HCT116 (cell line): ENCODE measurements at regions not wholly inside any gene's neighbourhood (a gene's known extent, or its start where the extent isn't known, plus 50 kb on each side); places are given as distances from the start of the nearest gene placed in this dataset.
A peak's percentile ranks its signal among the peaks of the same experiment; 100 is the strongest.

Experiments
- ATAC-seq: fragments of 200-7000 bp; cut with Tn5 transposase; 2 replicates; pipeline ENCODE4 v1.9.1; 2020; ENCODE audit warnings: mild to moderate bottlenecking, moderate library complexity
- BruUV-seq: library from RNA; stranded (reverse); fragments of 400-500 nt; replicated peaks from 2 replicates; lab custom pipeline; 2021; lab: Mats Ljungman, UMichigan
- CTCF ChIA-PET: fragments of 300-600 bp; sonication (Branson Sonifier 250); formaldehyde crosslinking; loops from one replicate; lab custom pipeline; 2021; ENCODE audit warnings: antibody characterized with exemption; lab: Charles Lee
- POLR2A ChIA-PET: fragments of 300-600, 350-600 bp; sonication (Branson Sonifier 250); formaldehyde crosslinking; loops from one replicate; lab custom pipeline; 2021; ENCODE audit warnings: antibody characterized with exemption; lab: Charles Lee
- RAD21 ChIA-PET, 2 experiments: fragments of 300-600 bp; sonication (Branson Sonifier 250); formaldehyde crosslinking; loops; one replicate each; lab custom pipeline; 2023; ENCODE audit warnings: low total read pairs in 2 of 2; ENCODE audit not compliant: uncharacterized antibody in 2 of 2, unreplicated experiment in 2 of 2, low non-redundant PET in 1 of 2; lab: Charles Lee
- DNase-seq: peaks from one replicate; pipeline ENCODE4 v3.0.0-alpha.2; 2010; ENCODE audit warnings: low read depth, low spot score
- H2AFZ ChIP-seq: fragments of 200-600 bp; shearing (Covaris generic), sonication (generic); 2 replicates; pipeline ENCODE4 v1.6.1; 2017; ENCODE audit warnings: low read depth, mixed run types, mixed read lengths, antibody characterized with exemption, low read length; ENCODE audit not compliant: poor library complexity, severe bottlenecking
- H3K27ac ChIP-seq: 2 replicates; pipeline ENCODE4 v1.5.1; 2012; ENCODE audit warnings: low read depth, low read length
- H3K27me3 ChIP-seq: fragments of 200-600 bp; sonication (generic); 2 replicates; pipeline ENCODE4 v1.6.1; 2016; ENCODE audit warnings: mixed run types, low read length, mixed read lengths; ENCODE audit not compliant: insufficient read depth
- H3K36me3 ChIP-seq, 2 experiments: fragments of 200-500 bp in 1 of 2; fragments of 200-600 bp in 1 of 2; sonication (Bioruptor generic) in 1 of 2; sonication (generic) in 1 of 2; 2 replicates each; pipeline versions ENCODE4 v1.5.1 to v1.6.1; 2014 to 2016; ENCODE audit warnings: low read length in 2 of 2, inconsistent platforms in 1 of 2, mixed read lengths in 1 of 2, mixed run types in 1 of 2; ENCODE audit not compliant: insufficient read depth in 2 of 2, control insufficient read depth in 1 of 2
- H3K4me1 ChIP-seq, 2 experiments: fragments of 200-600 bp in 1 of 2; sonication (generic) in 1 of 2; 2 replicates each; pipeline versions ENCODE4 v1.5.1 to v1.6.1; 2012 to 2017; ENCODE audit warnings: low read length in 2 of 2, inconsistent platforms in 1 of 2, mild to moderate bottlenecking in 1 of 2, mixed read lengths in 1 of 2, mixed run types in 1 of 2, moderate library complexity in 1 of 2; ENCODE audit not compliant: insufficient read depth in 2 of 2, control insufficient read depth in 1 of 2
- H3K4me2 ChIP-seq: fragments of 200-600 bp; sonication (generic); 2 replicates; pipeline ENCODE4 v1.6.1; 2017; ENCODE audit warnings: mixed run types, low read length, mixed read lengths
- H3K4me3 ChIP-seq, 2 experiments: fragments of 200-600 bp in 1 of 2; sonication (generic) in 1 of 2; replicated peaks in 1 of 2; 2 replicates each; pipeline ENCODE4 v1.5.1; 2011 to 2016; ENCODE audit warnings: low read length in 2 of 2, control low read depth in 1 of 2, low read depth in 1 of 2, mild to moderate bottlenecking in 1 of 2, mixed read lengths in 1 of 2, mixed run types in 1 of 2
- H3K79me2 ChIP-seq: fragments of 200-600 bp; sonication (generic); 2 replicates; pipeline ENCODE4 v1.6.1; 2017; ENCODE audit warnings: mild to moderate bottlenecking, mixed run types, low read length, moderate library complexity, mixed read lengths; ENCODE audit not compliant: insufficient read depth
- H3K9ac ChIP-seq: fragments of 200-600 bp; sonication (generic); 2 replicates; pipeline ENCODE4 v1.6.1; 2016; ENCODE audit warnings: low read length, mixed read lengths
- H3K9me2 ChIP-seq: fragments of 200-600 bp; sonication (generic), shearing (Covaris generic); 2 replicates; pipeline ENCODE4 v1.6.1; 2017; ENCODE audit warnings: mixed run types, mild to moderate bottlenecking, moderate library complexity; ENCODE audit not compliant: insufficient read depth
- H3K9me3 ChIP-seq, 2 experiments: fragments of 200-500 bp in 1 of 2; fragments of 200-600 bp in 1 of 2; sonication (Bioruptor generic) in 1 of 2; sonication (generic) in 1 of 2; 2 replicates each; pipeline ENCODE4 v1.6.1; 2014 to 2017; ENCODE audit warnings: low read length in 2 of 2, mixed read lengths in 2 of 2, inconsistent platforms in 1 of 2, low read depth in 1 of 2, mild to moderate bottlenecking in 1 of 2, mixed run types in 1 of 2, moderate library complexity in 1 of 2; ENCODE audit not compliant: control insufficient read depth in 1 of 2, insufficient read depth in 1 of 2
- H4K20me1 ChIP-seq: fragments of 200-600 bp; sonication (generic), shearing (Covaris generic); 2 replicates; pipeline ENCODE4 v1.6.1; 2017; ENCODE audit warnings: mixed run types, mild to moderate bottlenecking, moderate library complexity; ENCODE audit not compliant: insufficient read depth
- ATF3 ChIP-seq: IDR thresholded peaks from 2 replicates; pipeline ENCODE4 v1.6.1; 2012
- CBX3 ChIP-seq: IDR thresholded peaks from 2 replicates; pipeline ENCODE4 v1.6.1; 2012; ENCODE audit warnings: low read depth
- EZH2 ChIP-seq: fragments of 200-600 bp; sonication (generic); IDR thresholded peaks from 2 replicates; pipeline ENCODE4 v1.6.1; 2017; ENCODE audit warnings: antibody characterized with exemption, mixed run types
- EZH2phosphoT487 ChIP-seq: fragments of 200-600 bp; IDR thresholded peaks from 2 replicates; pipeline ENCODE4 v1.6.1; 2018; ENCODE audit warnings: antibody characterized with exemption, borderline replicate concordance
- FOSL1 ChIP-seq: IDR thresholded peaks from 2 replicates; pipeline ENCODE4 v1.6.1; 2012; ENCODE audit warnings: low read depth
- MAX ChIP-seq: IDR thresholded peaks from 2 replicates; pipeline ENCODE4 v1.6.1; 2012
- POLR2A ChIP-seq: IDR thresholded peaks from 2 replicates; pipeline ENCODE4 v1.7.0; 2011; ENCODE audit warnings: borderline replicate concordance; ENCODE audit not compliant: insufficient read depth, insufficient read length; ENCODE audit errors: extremely low read depth
- POLR2AphosphoS5 ChIP-seq: IDR thresholded peaks from 2 replicates; pipeline ENCODE4 v1.6.1; 2011; ENCODE audit warnings: mild to moderate bottlenecking, low read depth, low read length, moderate library complexity
- SRF ChIP-seq: IDR thresholded peaks from 2 replicates; pipeline ENCODE4 v1.6.1; 2012; ENCODE audit warnings: low read depth
- TCF7L2 ChIP-seq: IDR thresholded peaks from 2 replicates; pipeline ENCODE4 v1.7.0; 2011; ENCODE audit warnings: borderline replicate concordance, inconsistent platforms; ENCODE audit not compliant: insufficient read depth, insufficient read length; ENCODE audit errors: extremely low read depth
- YY1 ChIP-seq: IDR thresholded peaks from 2 replicates; pipeline ENCODE4 v1.6.1; 2011; ENCODE audit warnings: low read length, low read depth, moderate library complexity, mild to moderate bottlenecking; ENCODE audit not compliant: insufficient replicate concordance; ENCODE audit errors: extremely low read depth
- ZNF274 ChIP-seq: fragments of 200-500 bp; sonication (Bioruptor generic); IDR thresholded peaks from 2 replicates; pipeline ENCODE4 v1.6.1; 2014; ENCODE audit warnings: mild to moderate bottlenecking, low read depth, low read length, inconsistent platforms
- intact Hi-C: fragments of 100-400 bp; cut with micrococcal nuclease; formaldehyde crosslinking; loops from 2 replicates; pipeline ENCODE4 v1.10.0; 2022
- TF ChIP-seq, protein P1 (sequence below), 3 experiments: fragments of 200-600 bp in 1 of 3; sonication (generic) in 1 of 3; IDR thresholded peaks in 2 of 3; conservative IDR thresholded peaks in 1 of 3; 2 replicates each; pipeline ENCODE4 v1.5.1; 2012 to 2017; ENCODE audit warnings: low read depth in 2 of 3, low read length in 2 of 3, antibody characterized with exemption in 1 of 3, borderline replicate concordance in 1 of 3, control low read depth in 1 of 3, mild to moderate bottlenecking in 1 of 3, mixed read lengths in 1 of 3, mixed run types in 1 of 3, moderate library complexity in 1 of 3; ENCODE audit not compliant: insufficient read depth in 1 of 3

DNA sequence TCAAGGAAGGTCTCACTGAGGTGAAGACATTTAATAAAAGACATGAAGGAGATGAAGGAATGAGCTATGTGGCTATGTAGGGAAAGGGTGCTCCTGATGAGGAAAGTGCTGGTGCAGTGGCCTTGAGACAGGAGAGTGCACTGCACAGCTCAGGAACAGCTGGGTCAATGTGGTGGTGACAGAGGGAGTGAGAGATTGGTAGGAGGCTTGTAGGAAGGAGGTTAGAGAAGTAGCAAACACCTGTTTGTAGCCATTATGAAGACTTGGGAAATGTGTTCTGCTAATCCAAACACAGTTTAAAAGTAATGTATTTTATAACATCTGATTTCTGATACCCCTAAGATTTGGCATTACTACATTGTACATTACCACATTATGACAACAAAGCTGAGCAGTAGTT, 115.1 kb upstream of the MTAP start:
- peaks cover 87 to 100% of the 10 kb centered on the region in 2 experiments for H3K4me1 ChIP-seq
- intact Hi-C loops, result no loop called here
- peaks cover 93% of the 10 kb centered on the region for H3K79me2 ChIP-seq
- TF ChIP-seq POLR2AphosphoS5, result peak; percentile 28; the same call in 1 of the 2 replicates
- TF ChIP-seq TCF7L2, result no peak
- TF ChIP-seq, all 23 proteins: peak for 1
- DNase-seq (no peak), ATAC-seq (no peak)
- Histone ChIP-seq H3K4me3 (no peak overlapping the region), H4K20me1 (no peaks in the 10 kb centered on the region), H3K9ac (peak overlapping the region; percentile 71), H2AFZ (no peak overlapping the region), H3K27ac (peak overlapping the region; percentile 99), H3K27me3 (no peaks in the 10 kb centered on the region), H3K36me3 (no peaks in the 10 kb centered on the region), H3K4me2 (peak overlapping the region; percentile 54; the same call in 1 of the 2 replicates), H3K9me3 (no peaks in the 10 kb centered on the region), H3K9me2 (no peaks in the 10 kb centered on the region)
- ChIA-PET POLR2A (interaction anchor here (0.9 to 11.4 kb wide), 11 partner anchors 10 to 128 kb away, joined by 3 to 154 read pairs (median 5); no protein-coding TSS in a partner anchor), RAD21 (no interaction called here), CTCF (no interaction called here)
- BruUV-seq, result no TSS peak

DNA sequence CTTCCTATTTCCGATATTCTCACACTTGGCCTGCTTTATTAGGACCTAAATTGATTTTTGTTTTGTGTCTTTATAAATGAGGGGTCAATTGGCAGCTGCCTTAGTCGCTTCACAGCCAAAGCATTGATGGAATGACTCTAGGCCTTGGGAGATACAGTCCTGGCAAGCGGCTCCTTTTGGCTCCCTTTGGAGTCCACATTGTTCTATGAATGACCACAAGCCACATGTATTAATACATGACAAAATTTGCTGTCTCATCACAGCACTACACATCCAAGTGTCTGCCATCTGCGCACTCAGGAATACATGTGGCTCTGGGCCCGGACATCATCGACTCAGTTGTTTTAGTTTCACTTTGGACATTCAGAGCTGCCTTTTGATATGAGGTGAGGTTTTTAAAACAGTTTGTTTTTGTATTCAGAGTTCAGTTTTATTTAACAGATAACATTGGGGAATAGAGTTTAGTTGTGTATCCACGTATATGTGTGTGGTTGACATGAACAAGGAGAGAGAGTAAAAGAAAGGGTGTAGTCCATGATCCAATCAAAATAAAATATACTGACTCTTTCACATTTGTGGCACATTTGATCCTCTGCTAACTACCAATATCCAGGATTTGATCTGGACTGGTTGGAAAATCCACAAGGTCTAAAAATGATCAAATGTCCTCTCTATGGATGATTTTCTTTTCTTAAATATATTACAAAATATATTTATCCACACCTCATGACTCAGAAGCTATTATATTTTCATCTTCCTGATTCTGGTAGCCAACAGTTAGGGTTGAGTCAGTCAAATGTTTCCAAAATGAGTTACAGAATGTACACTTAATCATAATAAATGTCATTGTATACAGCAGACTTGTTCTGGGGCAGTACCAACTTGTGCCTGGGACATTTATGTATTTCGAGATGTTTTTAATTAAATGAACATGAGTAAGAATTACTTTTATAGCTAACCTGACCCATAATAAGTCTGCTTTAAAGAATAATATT, 114.0 kb upstream of the MTAP start:
- ATAC-seq (no peak), DNase-seq (no peak)
- no peak overlapping the region for H2AFZ ChIP-seq
- peak overlapping the region in 1 of 2 experiments; percentile 11; a peak in 1 of 4 replicates for H3K4me3 ChIP-seq
- CTCF ChIA-PET, result interaction anchor here (1.8 kb wide), 1 partner anchor 100 kb away, joined by 5 read pairs; no protein-coding TSS in a partner anchor
- no peaks in the 10 kb centered on the region for H3K9me2 ChIP-seq
- peak overlapping the region; percentile 71 for H3K9ac ChIP-seq
- H3K4me1 ChIP-seq, result peaks cover 85 to 100% of the 10 kb centered on the region in 2 experiments
- POLR2A ChIA-PET, result interaction anchor here (0.7 to 11.4 kb wide), 22 partner anchors 11 to 129 kb away, joined by 3 to 154 read pairs (median 5); partner anchors contain the start of gene MTAP
- H3K27ac ChIP-seq, result peak overlapping the region; percentile 99
- H3K4me2 ChIP-seq, result peak overlapping the region; percentile 54
- TF ChIP-seq MAX (no peak), FOSL1 (no peak), POLR2AphosphoS5 (no peak), TCF7L2 (no peak), ATF3 (no peak), EZH2 (no peak), ZNF274 (no peak), SRF (no peak), CBX3 (no peak), POLR2A (no peak), EZH2phosphoT487 (no peak), YY1 (no peak)
- TF ChIP-seq, protein P1, sequence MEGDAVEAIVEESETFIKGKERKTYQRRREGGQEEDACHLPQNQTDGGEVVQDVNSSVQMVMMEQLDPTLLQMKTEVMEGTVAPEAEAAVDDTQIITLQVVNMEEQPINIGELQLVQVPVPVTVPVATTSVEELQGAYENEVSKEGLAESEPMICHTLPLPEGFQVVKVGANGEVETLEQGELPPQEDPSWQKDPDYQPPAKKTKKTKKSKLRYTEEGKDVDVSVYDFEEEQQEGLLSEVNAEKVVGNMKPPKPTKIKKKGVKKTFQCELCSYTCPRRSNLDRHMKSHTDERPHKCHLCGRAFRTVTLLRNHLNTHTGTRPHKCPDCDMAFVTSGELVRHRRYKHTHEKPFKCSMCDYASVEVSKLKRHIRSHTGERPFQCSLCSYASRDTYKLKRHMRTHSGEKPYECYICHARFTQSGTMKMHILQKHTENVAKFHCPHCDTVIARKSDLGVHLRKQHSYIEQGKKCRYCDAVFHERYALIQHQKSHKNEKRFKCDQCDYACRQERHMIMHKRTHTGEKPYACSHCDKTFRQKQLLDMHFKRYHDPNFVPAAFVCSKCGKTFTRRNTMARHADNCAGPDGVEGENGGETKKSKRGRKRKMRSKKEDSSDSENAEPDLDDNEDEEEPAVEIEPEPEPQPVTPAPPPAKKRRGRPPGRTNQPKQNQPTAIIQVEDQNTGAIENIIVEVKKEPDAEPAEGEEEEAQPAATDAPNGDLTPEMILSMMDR (IDR thresholded peaks at IDR 0.05 in 2 of 3, conservative IDR thresholded peaks at IDR 0.05 in 1 of 3; ENCODE audit: borderline replicate concordance in 1 of 3, insufficient read depth in 1 of 3, low read depth in 2 of 3, low read length in 2 of 3), result no peak
- intact Hi-C loops, result no loop called here
- BruUV-seq, result no TSS peak
- no peaks in the 10 kb centered on the region for H3K27me3 ChIP-seq
- H3K36me3 ChIP-seq, result no peaks in the 10 kb centered on the region
- RAD21 ChIA-PET, result no interaction called here
- no peaks in the 10 kb centered on the region for H4K20me1 ChIP-seq
- H3K79me2 ChIP-seq, result peaks cover 83% of the 10 kb centered on the region
- no peaks in the 10 kb centered on the region for H3K9me3 ChIP-seq
